ENCODE measurements at regions not wholly inside any gene's neighbourhood (a gene's known extent, or its start where the extent isn't known, plus 50 kb on each side); places are given as distances from the start of the nearest gene placed in this dataset.

DNA sequence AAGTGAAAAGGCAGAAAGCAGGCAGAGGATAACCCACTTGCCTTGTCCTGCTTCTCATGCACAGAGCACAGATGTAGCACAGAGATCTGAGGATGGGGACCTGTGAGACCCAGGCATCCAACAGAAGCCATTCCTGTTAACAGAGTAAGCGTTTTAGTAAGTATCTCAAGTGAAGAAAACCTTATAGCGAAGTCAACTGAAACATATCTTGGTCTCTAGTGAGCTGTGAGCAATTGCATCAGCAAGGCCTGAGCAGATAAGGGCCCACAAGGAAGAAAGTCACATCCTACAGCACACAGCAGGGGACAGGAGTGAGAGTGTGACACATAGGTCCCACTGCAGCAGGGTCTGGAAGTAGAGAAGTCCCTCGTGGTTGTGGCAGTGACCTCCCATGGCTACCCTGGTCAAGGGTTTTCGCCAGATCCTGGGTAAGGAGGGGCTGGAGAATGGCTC lies 248.7 kb upstream of the TNP1 start:
- no peaks in the 10 kb centered on the region for H3K79me2 ChIP-seq (ENCODE audit: insufficient read depth, low read length)
- intact Hi-C loops (cut with micrococcal nuclease; ENCODE audit: unreplicated experiment), result no loop called here

More for the DNA sequence above, 248.7 kb upstream of the TNP1 start:
- no peak overlapping the region for H3K9ac ChIP-seq (ENCODE audit: insufficient read depth, low read depth, low read length)
- BruUV-seq (replicated peaks), result no TSS peak
- POLR2A ChIA-PET, result no interaction called here
- no peaks in the 10 kb centered on the region for H3K9me3 ChIP-seq (ENCODE audit: low read length)
- no peak overlapping the region for H3K4me2 ChIP-seq (ENCODE audit: low read depth, low read length)
- no peaks in the 10 kb centered on the region for H3K36me3 ChIP-seq (replicated peaks in 1 of 2; ENCODE audit: control insufficient read depth in 1 of 2, insufficient read depth in 2 of 2, low read length in 2 of 2)
- FAIRE-seq, result no peak
- ATAC-seq, result no peak
- H3K27me3 ChIP-seq (ENCODE audit: control insufficient read depth in 1 of 2, insufficient read depth in 2 of 2, low read length in 2 of 2), result no peaks in the 10 kb centered on the region
- WGBS (ENCODE audit: low lambda C conversion rate), result 0% methylated on average over 4 of the region's 4 CpGs
- H3K4me1 ChIP-seq (ENCODE audit: insufficient read depth, low read length), result no peaks in the 10 kb centered on the region
- in situ Hi-C loops (cut with HindIII; ENCODE audit: extremely low pct_ligation_motif_present, low pct_unique_long_range_greater_than_20kb), result no loop called here
- TF ChIP-seq ZNF777 (CRISPR knock-in tag; IDR thresholded peaks at IDR 0.05), result no peak
- no peak for TF ChIP-seq ZNF18 (CRISPR knock-in tag; IDR thresholded peaks at IDR 0.05; ENCODE audit: insufficient replicate concordance)
- no peak for TF ChIP-seq ZNF75D (CRISPR knock-in tag; IDR thresholded peaks at IDR 0.05; ENCODE audit: borderline replicate concordance)
- no peak for TF ChIP-seq KAT2B (IDR thresholded peaks at IDR 0.05; ENCODE audit: borderline replicate concordance, low read depth, low read length)
- no peak for TF ChIP-seq ZEB1 (IDR thresholded peaks at IDR 0.05; ENCODE audit: insufficient replicate concordance, low read depth)
- TF ChIP-seq ZNF383 (CRISPR knock-in tag; IDR thresholded peaks at IDR 0.05; ENCODE audit: borderline replicate concordance), result no peak
- TF ChIP-seq ZNF574 (CRISPR knock-in tag; IDR thresholded peaks at IDR 0.05), result no peak
- TF ChIP-seq MATR3 (CRISPR knock-in tag; IDR thresholded peaks at IDR 0.05), result no peak
- TF ChIP-seq ZNF749 (CRISPR knock-in tag; IDR thresholded peaks at IDR 0.05; ENCODE audit: borderline replicate concordance), result no peak
- no peak overlapping the region for H3K27ac ChIP-seq (ENCODE audit: extremely low read length, insufficient read depth, low read length)
- no peak overlapping the region for H3K4me3 ChIP-seq (replicated peaks in 1 of 3; ENCODE audit: insufficient read depth in 1 of 3, low read depth in 2 of 3, low read length in 3 of 3)
- no peak overlapping the region for H2AFZ ChIP-seq (ENCODE audit: low read length)
- no peaks in the 10 kb centered on the region for H4K20me1 ChIP-seq (ENCODE audit: insufficient read depth, low read length)
- CTCF ChIA-PET (ENCODE audit: low intra/inter-chr PET ratio, low total read pairs), result no interaction called here
- DNase-seq (ENCODE audit: low spot score), result no peak
